DMS53 treated with DMSO at 0.1 percent for 48 hours (cell line): ENCODE measurements at regions not wholly inside any gene's neighbourhood (a gene's known extent, or its start where the extent isn't known, plus 50 kb on each side); places are given as distances from the start of the nearest gene placed in this dataset.

Experiments used
- DNase-seq: peaks from one replicate; lab custom pipeline; 2025; ENCODE audit not compliant: unreplicated experiment; lab: John Stamatoyannopoulos, UW

- no peak for DNase-seq
Observed at GRCh38 chr1:29456685-29457435, 220.5 kb downstream of the PTPRU start.

GRCh38 chr1:29455781-29456180 is 219.5 kb downstream of the PTPRU start:
- no peak for DNase-seq

- DNase-seq, result no peak
Observed at GRCh38 chr1:29454616-29455380, 218.5 kb downstream of the PTPRU start.

GRCh38 chr1:29453502-29454240 is 217.3 kb downstream of the PTPRU start:
- no peak for DNase-seq

- no peak for DNase-seq
Observed at GRCh38 chr1:29452463-29453230, 216.3 kb downstream of the PTPRU start.

DNA sequence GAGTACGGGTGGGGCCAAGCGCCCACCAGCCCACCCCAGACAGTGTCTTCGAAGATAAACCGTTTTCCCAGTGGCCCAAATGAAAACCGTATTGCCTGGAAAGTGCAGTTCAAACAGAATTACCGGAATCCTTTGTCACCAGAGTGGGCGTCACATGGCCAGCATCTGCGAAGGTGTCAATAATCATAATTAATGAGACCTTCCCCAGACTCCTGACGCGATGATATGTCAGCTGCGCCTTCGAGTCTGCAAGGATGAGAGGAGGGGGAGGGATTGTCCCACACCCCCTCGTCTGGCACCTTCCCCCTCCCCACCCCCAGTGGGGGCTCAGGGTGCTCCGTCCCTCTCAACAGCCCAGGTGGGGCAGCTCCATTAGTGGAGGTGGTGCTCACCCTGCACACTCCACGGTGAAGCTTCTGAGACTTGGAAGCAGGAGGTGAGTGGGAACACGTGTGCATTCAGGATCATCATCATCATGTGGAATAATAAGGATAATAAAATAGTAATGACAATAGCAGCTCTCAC is 215.1 kb downstream of the PTPRU start:
- no peak for DNase-seq

GRCh38 chr1:29450591-29450990 is 214.3 kb downstream of the PTPRU start:
- no peak for DNase-seq

- no peak for DNase-seq
Observed at GRCh38 chr1:29448456-29449235, 212.3 kb downstream of the PTPRU start.

DNA sequence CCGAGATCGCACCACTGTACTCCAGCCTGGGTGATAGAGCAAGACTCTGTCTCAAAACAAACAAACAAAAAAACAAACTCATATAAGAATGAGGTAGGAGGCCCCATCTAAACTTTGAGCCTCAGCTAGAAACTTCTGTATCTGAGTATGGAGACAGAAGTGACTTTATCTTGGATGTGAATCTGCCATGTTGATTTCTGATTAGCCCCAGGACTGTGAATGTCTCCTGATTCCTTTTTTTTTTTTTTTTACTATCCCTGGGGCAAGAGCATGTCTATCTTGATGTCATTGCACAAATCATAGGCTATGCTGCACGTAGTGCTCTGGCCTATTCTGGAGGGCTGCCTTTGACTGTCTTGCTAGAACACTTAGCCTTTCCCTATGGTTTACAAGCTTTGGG is 211.0 kb downstream of the PTPRU start:
- DNase-seq, result no peak

- DNase-seq, result no peak
Observed at GRCh38 chr1:29444782-29445729, 208.7 kb downstream of the PTPRU start.

GRCh38 chr1:29444081-29444715 is 207.9 kb downstream of the PTPRU start:
- DNase-seq, result no peak

DNA sequence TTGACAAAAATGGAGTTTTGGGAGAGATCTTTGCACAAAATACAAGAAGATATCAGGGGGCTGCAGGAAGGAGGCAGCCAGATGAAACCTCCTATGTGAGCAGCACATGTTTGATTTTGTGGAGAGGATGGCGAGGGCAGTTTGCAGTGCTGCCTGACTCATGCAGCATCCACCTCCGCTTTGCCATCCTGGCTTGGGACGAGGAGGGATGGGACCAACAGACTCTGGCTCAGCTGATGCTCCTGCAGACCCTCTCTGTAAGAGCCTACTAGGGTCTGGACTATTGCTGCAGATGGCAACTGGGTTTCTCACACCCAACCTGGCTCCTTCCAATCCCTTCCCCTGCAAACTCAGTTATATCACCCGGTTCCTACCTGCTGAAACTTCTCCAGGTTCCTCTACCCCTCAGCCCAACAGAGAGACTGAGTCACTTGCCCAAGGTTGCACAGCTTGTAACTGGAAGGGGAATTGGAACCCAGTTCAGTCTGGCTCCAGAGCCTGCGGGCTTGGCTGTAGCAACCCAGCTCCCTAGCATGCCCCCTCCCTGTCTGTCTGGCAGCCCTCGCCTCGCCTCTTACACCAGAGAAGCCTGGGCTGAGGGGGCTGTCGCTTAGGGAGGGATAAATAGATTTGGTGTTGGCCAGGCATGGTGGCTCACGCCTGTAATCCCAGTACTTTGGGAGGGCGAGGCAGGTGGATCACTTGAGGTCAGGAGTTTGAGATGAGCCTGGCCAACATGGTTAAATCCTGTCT is 205.8 kb downstream of the PTPRU start:
- no peak for DNase-seq

GRCh38 chr1:29439615-29440014 is 203.3 kb downstream of the PTPRU start:
- DNase-seq, result no peak

GRCh38 chr1:29438991-29439390 is 202.7 kb downstream of the PTPRU start:
- no peak for DNase-seq

DNA sequence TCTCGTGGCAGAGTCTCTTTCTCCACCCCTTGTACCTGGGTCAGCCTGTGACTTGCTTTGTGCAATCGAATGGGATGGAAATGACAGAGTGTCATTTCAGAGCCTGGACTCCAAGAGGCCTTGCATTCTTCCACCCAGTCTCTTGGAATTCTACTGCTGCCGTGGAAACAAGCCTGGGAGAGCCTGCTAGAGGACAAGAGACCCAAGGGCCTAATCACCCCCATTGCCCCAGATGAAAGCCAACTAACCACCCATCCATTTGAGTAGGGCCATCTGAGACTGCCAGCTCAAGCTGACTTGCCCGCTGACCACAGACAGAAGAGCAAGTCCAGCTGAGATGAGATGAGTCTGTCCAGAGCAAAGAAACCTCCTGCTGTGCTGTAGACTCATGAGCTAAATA is 201.6 kb downstream of the PTPRU start:
- no peak for DNase-seq

DNA sequence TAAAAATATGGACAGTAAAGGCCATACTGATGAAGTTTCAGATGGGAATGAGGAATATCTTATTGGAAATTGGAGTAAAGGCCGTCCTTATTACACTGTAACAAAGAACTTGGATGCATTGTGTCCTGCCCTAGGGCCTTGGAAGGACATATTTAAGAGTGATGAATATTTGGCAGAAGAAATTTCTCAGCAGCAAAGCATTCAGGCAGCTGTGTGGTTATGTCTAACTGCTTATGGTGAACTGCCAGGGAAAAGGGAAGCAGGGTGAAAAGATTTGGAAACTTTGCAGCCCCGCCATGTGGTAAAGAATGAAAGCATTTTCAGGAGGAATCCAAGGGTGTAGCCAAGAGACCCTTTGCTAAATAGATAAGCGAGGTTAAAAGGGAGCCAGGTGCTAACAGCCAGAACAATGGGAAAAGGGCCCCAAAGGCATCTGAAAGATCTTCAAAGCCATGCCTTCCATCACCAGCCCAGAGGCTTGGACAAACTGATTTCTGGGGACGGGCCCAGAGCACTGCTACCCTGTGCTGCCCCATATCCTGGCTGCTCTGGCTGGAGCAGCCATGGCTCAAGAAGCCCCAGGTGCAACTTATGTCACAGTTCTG is 200.0 kb downstream of the PTPRU start:
- no peak for DNase-seq

GRCh38 chr1:29433830-29434229 is 197.5 kb downstream of the PTPRU start:
- DNase-seq, result no peak
